ENCODE measurements at regions not wholly inside any gene's neighbourhood (a gene's known extent, or its start where the extent isn't known, plus 50 kb on each side); places are given as distances from the start of the nearest gene placed in this dataset.

DNA sequence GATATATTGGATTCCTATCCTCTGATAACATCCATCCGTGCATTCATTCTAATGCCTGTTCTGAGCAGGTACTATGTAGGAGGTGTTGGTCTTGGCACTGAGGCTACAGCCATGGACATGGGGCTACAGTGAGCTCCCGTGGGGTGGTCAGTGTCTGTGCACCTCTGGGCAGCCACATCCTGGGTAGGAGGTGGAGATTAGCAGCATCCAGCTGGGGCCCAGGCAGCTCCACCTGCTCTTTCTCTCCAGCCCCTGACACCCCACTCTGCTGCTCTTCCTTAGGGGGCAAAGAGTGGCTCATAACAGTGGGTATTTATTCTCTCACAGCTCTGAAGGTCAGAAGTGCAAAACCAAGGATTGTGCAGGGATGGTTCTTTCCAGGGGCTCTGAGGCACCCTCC lies 292.0 kb upstream of the SFSWAP start:
- Histone ChIP-seq H3K4me3 (ENCODE audit: low read depth, low read length) (no peak overlapping the region), H3K27me3 (no peaks in the 10 kb centered on the region), H3K36me3 (no peaks in the 10 kb centered on the region), H3K9me3 (no peaks in the 10 kb centered on the region), H3K4me1 (no peaks in the 10 kb centered on the region; the same call in 1 of the 2 replicates)
- DNase-seq = no peak
- TF ChIP-seq, protein P1, sequence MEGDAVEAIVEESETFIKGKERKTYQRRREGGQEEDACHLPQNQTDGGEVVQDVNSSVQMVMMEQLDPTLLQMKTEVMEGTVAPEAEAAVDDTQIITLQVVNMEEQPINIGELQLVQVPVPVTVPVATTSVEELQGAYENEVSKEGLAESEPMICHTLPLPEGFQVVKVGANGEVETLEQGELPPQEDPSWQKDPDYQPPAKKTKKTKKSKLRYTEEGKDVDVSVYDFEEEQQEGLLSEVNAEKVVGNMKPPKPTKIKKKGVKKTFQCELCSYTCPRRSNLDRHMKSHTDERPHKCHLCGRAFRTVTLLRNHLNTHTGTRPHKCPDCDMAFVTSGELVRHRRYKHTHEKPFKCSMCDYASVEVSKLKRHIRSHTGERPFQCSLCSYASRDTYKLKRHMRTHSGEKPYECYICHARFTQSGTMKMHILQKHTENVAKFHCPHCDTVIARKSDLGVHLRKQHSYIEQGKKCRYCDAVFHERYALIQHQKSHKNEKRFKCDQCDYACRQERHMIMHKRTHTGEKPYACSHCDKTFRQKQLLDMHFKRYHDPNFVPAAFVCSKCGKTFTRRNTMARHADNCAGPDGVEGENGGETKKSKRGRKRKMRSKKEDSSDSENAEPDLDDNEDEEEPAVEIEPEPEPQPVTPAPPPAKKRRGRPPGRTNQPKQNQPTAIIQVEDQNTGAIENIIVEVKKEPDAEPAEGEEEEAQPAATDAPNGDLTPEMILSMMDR (IDR thresholded peaks at IDR 0.05; ENCODE audit: low read depth, low read length) = no peak

DNA sequence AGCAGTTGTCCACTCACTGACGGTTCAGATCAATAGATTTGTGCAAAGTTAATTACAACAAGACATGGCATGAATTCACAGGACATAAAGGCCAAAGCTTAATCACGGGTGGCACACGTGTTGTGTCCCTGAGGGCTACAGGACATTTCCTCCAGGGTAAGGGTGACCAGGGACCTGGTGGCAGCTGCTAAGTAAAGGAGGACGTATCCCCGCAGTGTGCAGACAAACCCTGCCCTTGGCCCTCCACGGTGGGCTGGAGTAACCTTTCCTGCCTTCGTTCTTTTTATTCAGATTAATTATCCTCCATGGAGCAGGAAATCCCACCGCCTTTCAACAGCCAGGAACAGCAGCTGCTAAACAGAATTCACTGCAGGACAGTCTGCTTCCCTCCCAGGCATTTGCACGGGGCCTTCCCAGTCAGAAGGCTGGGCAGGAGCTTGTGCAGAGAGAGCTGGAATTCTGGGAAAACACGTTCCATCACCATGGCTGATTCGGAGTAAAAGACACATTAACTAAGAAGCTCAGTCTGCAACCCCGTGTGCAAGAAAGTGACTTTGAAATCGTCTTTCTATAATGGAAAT lies 289.9 kb upstream of the SFSWAP start:
- Histone ChIP-seq H3K4me3 (ENCODE audit: low read depth, low read length) (no peak overlapping the region), H3K9me3 (no peaks in the 10 kb centered on the region), H3K27me3 (no peaks in the 10 kb centered on the region), H3K36me3 (no peaks in the 10 kb centered on the region), H3K4me1 (peaks cover 4% of the 10 kb centered on the region; the same call in 1 of the 2 replicates)
- DNase-seq = no peak
- TF ChIP-seq, protein P1 (IDR thresholded peaks at IDR 0.05; ENCODE audit: low read depth, low read length) = no peak

DNA sequence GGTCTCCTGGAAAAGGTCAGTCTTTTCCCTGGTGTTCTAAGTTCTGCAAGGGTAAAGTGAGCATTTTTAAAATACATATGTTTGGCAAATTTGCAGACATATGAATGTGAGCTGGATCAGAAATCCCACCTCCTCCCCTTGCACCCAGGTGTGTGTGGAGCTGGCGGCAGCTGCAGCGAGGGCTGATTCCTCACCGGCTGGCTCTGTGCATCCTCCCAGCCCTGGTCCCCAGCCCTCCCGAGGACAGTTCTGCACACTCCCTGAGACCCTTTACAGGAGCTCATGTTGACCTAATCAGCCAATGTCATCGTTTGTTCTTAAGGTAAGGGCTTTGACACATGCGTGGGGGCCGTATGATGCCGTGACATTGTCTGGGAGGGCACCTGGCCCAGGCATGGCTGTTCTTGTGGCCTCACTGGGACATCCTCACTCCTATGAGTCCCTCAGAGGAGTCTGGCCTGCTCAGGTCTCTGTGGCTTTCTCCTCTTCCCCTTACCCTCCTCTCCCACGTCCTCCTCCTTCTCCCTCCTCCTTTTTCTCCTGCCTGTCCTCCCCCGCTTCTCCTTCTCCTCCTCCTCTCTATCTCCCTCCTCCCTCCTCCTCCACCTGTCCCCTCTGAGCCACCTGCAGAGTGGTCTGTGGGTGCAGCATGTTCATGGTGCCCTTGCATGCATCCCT lies 289.2 kb upstream of the SFSWAP start:
- Histone ChIP-seq H3K27me3 (no peaks in the 10 kb centered on the region), H3K36me3 (no peaks in the 10 kb centered on the region), H3K4me1 (peaks cover 7% of the 10 kb centered on the region; the same call in 1 of the 2 replicates), H3K4me3 (ENCODE audit: low read depth, low read length) (no peak overlapping the region), H3K9me3 (no peaks in the 10 kb centered on the region)
- no peak for DNase-seq
- TF ChIP-seq, protein P1 (IDR thresholded peaks at IDR 0.05; ENCODE audit: low read depth, low read length) = no peak

DNA sequence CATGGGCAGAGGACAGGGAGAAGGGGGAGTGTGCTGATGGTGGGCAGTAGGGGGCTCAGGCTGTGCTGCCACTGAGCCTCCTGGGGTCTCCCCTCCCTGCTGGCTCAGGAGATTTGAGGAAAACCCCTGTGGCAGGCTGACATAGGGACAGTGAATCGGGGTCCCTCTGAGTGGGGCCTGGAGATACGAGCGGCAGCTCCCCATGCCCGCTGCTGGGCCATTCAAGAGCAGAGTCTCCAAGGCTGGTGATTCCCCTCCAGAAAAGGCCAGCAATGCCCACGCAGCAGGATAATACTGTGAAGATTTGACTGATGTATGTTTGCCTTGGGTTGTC lies 288.7 kb upstream of the SFSWAP start:
- no peak overlapping the region for H3K4me3 ChIP-seq (ENCODE audit: low read depth, low read length)
- TF ChIP-seq, protein P1 (IDR thresholded peaks at IDR 0.05; ENCODE audit: low read depth, low read length) = no peak
- H3K36me3 ChIP-seq = no peaks in the 10 kb centered on the region
- DNase-seq = no peak
- H3K9me3 ChIP-seq = no peaks in the 10 kb centered on the region
- peaks cover 7% of the 10 kb centered on the region; the same call in 1 of the 2 replicates for H3K4me1 ChIP-seq
- no peaks in the 10 kb centered on the region for H3K27me3 ChIP-seq

DNA sequence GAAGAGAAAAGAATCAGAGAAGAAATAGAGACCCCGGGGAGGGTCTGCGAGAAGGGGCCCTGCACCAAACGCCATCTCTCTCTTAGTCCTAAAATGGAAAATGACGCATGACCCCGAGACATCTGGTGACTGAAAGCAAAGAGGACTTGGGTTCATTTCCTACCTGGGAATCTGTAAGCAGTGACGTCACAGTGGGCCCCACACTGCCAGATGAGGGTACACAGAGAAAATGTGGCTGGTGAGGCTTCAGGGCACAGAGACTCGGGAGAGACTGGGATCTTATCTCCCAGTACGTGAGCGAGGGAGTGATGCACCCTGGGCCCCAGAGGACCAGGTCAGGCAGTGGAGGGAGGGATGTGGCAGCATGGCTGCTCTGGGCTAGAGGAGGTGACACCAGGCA lies 288.1 kb upstream of the SFSWAP start:
- peaks cover 7% of the 10 kb centered on the region; the same call in 1 of the 2 replicates for H3K4me1 ChIP-seq
- DNase-seq = no peak
- no peaks in the 10 kb centered on the region for H3K9me3 ChIP-seq
- TF ChIP-seq, protein P1 (IDR thresholded peaks at IDR 0.05; ENCODE audit: low read depth, low read length) = no peak
- no peaks in the 10 kb centered on the region for H3K27me3 ChIP-seq
- H3K36me3 ChIP-seq = no peaks in the 10 kb centered on the region
- no peak overlapping the region for H3K4me3 ChIP-seq (ENCODE audit: low read depth, low read length)

DNA sequence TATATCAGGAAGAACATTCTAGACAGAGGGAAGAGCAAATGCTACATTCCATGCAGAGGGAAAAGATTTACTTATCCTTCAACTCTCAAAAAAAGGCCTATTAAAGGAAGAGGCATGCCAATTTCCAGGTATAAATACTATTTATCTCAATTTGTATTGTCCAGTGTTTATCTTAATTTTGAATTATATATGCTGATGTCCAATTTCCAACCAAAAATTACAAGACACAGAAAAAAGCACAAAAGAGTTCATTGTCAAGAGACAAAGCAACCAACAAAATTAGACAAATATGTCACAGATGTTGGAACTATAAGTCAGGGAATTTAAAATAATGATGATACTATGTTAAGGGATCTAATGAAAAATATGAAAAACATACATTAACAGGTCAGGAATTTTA lies 286.6 kb upstream of the SFSWAP start:
- no peaks in the 10 kb centered on the region for H3K36me3 ChIP-seq
- H3K4me3 ChIP-seq (ENCODE audit: low read depth, low read length) = no peak overlapping the region
- no peaks in the 10 kb centered on the region for H3K27me3 ChIP-seq
- TF ChIP-seq, protein P1 (IDR thresholded peaks at IDR 0.05; ENCODE audit: low read depth, low read length) = no peak
- peaks cover 7% of the 10 kb centered on the region; the same call in 1 of the 2 replicates for H3K4me1 ChIP-seq
- H3K9me3 ChIP-seq = no peaks in the 10 kb centered on the region
- DNase-seq = no peak

All from BE2C (cell line).